ENCODE measurements at regions not wholly inside any gene's neighbourhood (a gene's known extent, or its start where the extent isn't known, plus 50 kb on each side); places are given as distances from the start of the nearest gene placed in this dataset.

DNA sequence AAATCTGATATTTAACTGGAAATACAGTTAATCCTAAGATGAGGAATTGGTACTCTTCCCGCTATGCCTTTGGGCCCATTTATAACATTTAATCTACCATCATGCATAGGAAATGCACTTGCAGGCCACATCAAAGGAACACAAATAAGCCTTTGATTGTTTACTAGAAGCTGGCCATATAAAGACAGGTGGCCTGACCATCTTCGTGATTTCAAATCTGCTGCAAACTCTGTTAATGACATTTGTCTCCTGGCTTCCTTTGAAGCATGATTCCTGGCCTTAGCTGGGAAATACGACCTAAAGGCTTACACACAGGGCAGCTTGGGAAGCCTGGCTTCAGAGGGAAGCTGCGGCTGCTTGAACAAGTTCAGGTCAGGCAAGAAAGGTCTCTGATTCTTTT lies 552.1 kb downstream of the CDH26 start:
- no peak for DNase-seq (ENCODE audit: low spot score)

DNA sequence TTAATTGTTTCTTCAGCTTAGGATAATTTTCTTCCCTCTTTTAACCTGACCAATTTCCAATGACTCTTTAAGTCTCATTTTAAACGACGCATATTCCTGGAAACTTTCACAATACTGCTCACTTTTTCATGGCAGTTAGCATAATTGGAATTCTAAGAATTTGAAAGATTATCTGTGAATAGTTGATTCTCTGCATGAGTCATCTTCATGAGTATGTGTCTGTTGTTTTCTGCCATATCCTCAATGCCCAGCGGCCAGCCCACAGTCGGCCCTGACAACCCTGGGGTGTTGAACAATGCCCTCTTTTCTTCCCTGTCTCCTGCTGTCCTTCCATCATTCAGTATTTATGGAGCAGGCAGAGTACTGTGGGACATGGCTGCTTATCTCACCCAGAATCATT lies 554.2 kb downstream of the CDH26 start:
- no peak for DNase-seq (ENCODE audit: low spot score)

DNA sequence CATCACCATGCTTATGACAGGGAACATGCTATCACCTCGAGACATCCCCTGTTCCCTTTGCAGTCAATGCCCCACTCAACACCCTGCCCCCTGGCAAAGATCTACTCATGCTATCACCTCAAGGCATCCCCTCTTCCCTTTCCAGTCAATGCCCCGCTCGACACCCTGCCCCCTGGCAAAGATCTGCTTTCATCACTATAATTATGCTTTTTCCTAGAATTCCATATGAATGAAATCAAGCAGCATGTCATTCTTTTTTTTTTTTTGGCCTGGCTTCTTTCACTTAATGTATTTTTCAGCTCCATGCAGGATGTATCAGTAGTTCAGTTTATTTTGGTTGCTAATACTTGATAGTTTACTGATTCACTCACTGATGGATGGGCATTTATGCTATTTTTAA lies 554.9 kb downstream of the CDH26 start:
- no peak for DNase-seq (ENCODE audit: low spot score)

DNA sequence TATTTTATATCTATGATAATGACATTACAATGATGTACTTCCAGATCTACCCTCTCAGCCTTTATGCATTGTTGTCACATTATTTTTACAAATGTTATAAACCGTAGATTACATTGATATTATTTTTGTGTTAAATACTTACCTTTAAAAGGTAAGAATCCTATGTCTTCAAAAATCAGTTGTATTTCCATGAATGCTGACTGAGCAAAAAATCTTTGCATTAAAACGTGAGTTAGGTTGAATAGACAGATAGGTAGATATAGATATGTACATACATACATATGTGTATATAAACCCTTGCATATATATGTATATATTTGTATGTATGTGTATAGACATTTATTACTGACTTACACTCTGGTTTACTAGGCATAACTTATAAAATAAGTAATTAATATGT lies 558.2 kb downstream of the CDH26 start:
- no peak for DNase-seq (ENCODE audit: low spot score)

- no peak for DNase-seq (ENCODE audit: low spot score)
Measured at GRCh38 chr20:60518022-60518421, 559.8 kb downstream of the CDH26 start.

- no peak for DNase-seq (ENCODE audit: low spot score)
Measured at GRCh38 chr20:60525397-60525796, 567.2 kb downstream of the CDH26 start.

- DNase-seq (ENCODE audit: low spot score), result no peak
Measured at GRCh38 chr20:60527656-60528055, 569.4 kb downstream of the CDH26 start.

GRCh38 chr20:60528141-60528540 lies 569.9 kb downstream of the CDH26 start:
- no peak for DNase-seq (ENCODE audit: low spot score)

DNA sequence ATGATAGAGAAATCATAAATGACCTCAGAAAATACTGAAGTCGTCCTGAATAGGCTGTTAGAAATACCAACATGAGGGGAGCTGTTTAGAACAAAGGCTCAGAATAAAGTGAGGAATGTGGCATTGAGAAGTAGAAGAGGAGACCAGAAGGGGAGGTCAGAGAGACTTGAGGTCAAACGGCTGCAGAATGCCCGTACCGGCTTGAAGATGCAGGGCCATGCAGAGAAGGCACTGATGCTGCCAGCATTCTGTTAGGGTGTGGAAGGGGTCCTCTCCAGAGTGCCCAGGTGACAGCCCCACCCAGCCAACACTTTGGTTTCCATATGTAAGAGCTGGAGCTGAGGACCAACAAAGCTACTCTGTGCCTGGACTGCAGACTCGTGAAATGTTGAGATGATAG lies 570.9 kb downstream of the CDH26 start:
- DNase-seq (ENCODE audit: low spot score), result no peak

DNA sequence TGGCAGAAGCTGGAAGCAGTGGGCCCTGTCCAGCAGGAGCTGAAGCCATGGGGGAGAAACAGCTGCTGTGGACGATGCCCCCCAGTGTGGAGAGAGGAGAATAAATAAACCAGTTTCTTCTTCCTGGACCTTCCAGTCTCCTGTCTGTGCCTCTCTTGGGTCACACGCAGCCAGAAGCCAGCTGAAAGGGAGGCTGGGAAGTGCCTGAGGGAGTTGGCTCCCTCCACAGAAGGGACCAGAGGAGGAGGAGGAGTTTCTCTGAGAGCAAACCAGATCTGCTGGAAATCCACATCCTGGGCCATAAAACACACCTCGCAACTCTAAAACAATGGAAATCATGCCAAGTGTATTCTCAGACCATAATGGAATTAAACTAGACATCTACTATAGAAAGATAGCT lies 577.0 kb downstream of the CDH26 start:
- no peak for DNase-seq (ENCODE audit: low spot score)

DNA sequence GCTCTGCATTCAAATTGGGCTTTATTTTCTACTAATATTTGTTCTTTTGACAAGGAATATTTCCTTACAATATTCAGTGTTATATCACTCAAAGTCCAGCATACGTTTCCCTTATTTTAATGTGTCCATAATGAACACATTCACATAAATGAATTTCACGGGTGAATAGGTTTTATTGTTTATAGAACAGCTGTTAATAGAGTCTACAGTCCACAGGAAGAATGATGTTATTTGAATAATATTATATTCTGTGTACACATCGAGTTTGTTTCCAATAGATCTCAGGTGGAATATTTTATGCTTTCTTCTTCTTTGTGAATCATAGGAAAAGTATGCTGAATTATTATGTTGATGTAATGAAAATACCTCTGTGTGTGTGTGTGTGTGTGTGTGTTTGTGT lies 582.4 kb downstream of the CDH26 start:
- DNase-seq (ENCODE audit: low spot score), result no peak

DNA sequence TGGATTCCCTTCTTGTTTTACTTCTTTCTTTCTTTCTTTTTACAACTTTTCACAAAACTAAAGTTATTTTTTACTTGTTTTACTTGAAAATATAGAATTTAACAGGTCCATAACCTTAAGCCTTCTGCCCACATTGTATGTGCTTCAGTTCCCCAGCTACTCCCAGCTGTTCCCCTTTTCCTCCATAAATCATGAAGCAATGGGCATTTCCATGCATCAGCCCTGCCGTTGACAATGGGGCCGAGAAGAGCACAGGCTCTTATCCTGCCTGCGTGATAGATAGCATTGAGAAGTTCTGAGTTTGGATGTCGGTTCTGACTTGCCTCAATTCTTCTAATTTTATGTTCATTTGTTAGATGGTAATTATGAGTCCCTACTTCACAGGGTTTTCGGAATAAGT lies 583.8 kb downstream of the CDH26 start:
- DNase-seq (ENCODE audit: low spot score), result no peak

DNA sequence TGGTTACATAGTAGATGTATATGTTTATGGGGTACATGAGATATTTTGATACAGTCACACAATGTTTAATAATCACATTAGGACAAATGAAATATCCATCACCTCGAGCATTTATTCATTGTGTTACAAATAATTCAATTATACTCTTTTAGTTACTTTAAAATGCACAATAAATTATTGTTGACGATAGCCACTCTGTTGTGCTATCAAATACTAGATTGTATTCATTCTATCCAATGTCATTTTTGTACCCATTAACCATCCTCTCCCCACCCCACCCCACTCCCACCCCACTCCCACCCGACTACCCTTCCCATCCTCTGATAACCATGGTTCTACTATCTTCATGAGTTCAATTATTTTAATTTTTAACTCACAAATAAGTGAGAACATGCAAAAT lies 585.4 kb downstream of the CDH26 start:
- DNase-seq (ENCODE audit: low spot score), result no peak

- DNase-seq (ENCODE audit: low spot score), result no peak
Measured at GRCh38 chr20:60553095-60553494, 594.9 kb downstream of the CDH26 start.

DNA sequence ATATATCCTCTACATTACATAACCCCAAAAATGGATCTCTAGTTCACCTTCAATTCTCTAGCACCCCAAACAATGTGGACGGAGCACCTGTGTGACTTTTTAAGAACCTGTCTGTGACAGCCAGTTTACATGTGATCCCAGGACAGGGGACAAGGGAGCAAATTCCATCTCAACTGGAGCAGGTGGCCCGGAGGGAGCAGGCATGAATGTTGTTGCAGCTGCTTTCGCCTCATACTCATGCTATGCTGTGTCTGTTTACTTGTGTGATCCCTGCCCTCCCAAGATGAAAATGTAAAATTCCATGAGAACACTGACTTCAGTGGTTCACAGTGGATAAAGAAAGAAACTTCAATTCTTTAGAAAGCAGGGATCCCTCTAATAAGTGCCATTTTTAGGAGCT lies 600.3 kb downstream of the CDH26 start:
- DNase-seq (ENCODE audit: low spot score), result no peak

DNA sequence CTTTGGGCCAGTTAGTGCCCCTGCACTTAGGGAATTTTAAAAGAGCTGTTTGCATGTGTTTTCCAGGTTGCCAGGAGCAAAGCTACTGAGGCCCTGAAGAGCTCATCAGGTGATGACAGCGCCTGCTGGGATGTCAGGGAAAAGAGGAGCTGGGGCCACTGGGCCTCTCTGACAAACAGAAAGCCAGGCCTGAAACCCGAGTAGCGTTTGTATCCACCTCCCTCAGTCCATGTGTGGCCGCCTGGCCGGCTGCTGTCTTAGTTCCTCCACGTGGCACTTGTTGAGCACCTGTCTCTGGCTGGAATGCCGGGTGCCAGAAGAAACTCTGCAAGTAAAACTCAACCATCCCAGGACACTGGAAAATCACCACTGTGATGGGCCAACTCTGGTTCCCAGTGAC lies 601.2 kb downstream of the CDH26 start:
- DNase-seq (ENCODE audit: low spot score), result no peak

DNA sequence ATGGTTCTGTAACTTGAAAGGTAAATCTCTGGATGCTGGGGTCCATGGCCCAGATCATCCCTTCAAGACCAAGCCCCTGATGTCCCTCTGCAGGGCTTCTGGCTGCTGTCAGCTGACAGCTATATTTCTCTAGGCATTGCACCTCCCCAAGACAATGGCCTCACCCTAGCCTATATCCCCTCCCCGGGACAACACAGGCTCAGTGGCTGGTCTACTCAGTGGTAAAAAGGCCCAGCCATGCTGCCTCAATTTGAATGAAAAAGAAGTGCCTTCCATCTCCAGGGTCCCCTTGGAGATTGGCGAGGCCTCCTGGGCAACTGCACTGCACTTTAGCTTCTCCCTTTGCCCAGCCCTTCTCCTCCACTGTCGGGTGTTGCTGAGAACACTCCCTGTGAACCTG lies 602.8 kb downstream of the CDH26 start:
- no peak for DNase-seq (ENCODE audit: low spot score)

DNA sequence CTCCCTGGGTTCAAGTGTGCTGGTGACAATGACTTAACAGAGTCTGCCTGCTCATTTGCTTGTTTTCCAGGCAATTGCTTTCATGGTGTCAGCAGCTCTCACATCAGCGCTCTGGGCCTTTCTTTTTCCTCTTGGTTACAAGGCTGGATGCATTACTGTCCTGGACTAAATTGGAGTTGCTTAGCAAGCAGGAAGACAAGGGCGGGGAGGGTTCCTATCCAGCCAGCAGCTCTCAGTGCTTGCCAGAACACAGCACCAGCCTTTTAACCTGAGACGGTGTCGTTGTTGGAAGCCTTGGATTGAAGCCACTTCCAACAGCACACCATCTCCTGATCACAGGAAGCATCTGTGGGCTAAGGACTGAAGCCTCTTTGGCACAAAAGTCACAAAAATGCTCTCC lies 606.9 kb downstream of the CDH26 start:
- DNase-seq (ENCODE audit: low spot score), result no peak

- no peak for DNase-seq (ENCODE audit: low spot score)
Measured at GRCh38 chr20:60565551-60565950, 607.3 kb downstream of the CDH26 start.

DNA sequence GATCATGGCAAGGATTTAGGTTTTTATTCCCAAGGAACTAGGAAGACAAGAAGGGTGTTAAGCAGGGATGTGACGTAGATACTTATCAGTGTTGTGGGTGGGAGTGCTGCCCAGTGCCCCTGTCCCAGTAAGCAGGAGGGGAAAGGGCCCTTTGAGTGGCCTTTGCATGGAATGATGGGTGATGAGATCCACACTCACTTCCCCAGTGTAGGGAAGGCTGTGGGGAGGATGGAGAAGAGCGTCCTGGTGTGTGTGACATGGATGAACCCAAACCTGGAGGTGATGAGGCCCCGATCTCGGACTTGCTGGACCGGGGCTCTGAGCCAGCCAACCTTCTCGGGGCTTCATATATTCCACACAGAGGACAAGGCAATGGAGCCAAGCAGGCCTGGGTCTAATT lies 610.9 kb downstream of the CDH26 start:
- no peak for DNase-seq (ENCODE audit: low spot score)

DNA sequence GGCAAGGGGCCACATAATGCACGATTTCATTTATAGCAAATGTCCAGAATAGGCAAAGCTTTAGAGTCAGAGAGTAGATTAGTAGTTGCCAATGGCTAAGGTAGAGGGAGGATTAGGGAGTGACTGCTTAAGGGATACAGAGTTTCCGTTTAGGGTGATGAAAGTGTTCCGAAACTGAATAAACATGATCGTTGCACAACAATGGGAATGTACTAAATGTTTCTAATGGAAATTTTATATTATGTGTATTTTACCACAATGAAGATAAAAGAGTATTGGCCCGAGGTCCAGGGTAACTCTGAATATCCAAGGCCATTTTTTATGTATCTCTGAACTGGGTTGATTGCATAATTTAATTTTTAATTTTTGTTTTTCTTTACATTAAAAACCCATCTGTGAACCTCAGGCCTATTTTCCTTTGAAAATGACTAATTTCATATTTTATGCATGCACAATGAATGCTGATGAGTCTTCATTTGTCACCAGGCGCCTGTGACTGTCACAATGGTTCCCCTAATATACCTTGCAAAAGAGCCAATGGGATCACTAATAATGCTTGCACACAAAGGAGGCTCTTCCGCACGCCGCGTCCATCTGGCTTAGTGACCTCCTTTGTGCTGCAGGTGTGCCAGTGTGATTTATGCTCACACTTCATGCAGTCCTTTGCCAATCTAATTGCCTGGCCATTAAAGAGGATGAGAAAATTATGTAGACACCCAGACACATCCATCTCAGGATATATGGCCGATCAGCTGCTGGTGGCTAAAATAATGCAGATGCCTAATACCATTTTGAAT lies 612.5 kb downstream of the CDH26 start:
- no peak for DNase-seq (ENCODE audit: low spot score)

DNA sequence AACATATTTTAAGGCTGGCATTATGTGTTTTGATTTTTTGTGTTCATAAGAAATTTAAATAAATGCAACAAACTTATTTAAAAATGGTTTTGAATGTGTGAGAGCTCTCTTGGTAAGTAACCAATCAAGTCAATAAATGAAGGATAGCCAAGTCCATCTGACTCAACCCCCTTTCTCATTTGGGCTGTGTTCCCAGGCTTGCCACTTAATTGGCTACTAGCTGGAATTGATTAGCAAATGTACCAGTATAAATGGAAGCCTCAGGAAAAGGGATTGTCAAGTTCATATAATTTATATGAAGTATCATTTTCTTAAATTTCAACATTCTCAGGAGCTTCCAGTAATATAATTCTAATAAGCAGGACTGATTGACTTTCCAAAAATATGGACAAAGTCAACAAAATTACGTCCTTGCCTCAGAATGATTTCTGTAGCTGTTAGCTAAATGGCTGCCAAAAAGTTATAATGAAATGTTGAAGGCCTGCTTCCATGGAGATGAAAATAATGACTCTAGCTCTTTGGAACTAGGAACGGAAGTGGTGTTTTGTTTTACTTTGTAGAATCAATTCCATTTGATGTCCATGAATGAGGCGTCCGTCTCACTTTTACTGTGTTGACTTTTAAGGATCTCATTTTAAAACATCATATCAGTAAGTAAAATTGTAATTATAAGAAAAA lies 614.9 kb downstream of the CDH26 start:
- DNase-seq (ENCODE audit: low spot score), result no peak

DNA sequence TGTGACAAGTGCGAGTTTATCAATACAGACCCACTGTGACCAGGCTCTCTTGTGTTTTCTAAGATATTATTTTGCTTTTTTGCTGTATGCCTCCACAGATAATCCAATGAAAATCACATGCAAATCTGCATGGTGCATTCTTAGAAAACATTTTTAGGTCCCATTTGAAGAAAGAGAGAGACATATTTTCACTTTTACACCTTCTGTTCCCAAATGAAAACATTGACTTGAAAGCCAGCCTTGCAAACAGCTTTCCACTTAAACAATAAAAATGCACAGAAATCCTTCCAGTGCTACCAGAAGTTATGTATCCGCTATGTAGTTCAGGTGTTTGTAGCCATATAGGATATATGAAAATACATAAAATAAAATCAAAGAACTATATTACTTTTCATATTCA lies 618.0 kb downstream of the CDH26 start:
- DNase-seq (ENCODE audit: low spot score), result no peak

DNA sequence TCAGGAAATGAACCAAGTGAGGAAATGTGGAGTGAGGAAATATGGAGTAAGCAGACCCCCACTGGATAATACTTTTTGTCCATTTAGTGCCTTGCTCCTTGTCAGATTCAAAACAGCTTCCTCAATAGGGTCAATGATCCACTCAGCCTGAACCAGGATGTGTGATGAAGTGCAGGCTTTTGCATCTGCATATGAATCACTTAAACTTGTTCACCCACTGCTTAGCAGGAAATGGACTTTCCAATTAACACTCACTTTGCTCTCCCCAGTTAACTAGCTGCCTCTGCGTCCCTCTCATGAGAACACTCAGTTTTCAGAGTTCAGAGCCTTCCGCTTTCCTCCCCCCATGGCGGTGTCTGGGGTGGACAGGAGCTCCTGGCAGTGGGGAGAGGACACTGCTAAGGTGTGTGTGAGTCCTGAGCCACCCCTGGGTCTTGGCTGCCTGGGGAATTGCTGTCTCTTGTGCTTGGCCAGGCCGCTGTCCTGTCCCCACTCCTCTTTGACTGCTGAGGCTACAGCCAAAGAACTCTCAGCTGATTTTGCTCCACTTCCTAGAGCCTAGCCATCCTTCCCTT lies 621.8 kb downstream of the CDH26 start:
- DNase-seq (ENCODE audit: low spot score), result no peak
